Osteocyte (in vitro differentiated cells): ENCODE measurements at regions not wholly inside any gene's neighbourhood (a gene's known extent, or its start where the extent isn't known, plus 50 kb on each side); places are given as distances from the start of the nearest gene placed in this dataset.

Experiments used
- DNase-seq: peaks from one replicate; pipeline ENCODE4 v3.0.0; 2021; ENCODE audit warnings: mixed read lengths; ENCODE audit not compliant: unreplicated experiment; ENCODE audit errors: extremely low spot score
- H3K27ac Mint-ChIP-seq: one replicate; pipeline ENCODE4 v1.8.0; 2021; ENCODE audit warnings: mild to moderate bottlenecking, mixed read lengths; ENCODE audit not compliant: unreplicated experiment
- H3K27me3 Mint-ChIP-seq: one replicate; pipeline ENCODE4 v1.8.0; 2021; ENCODE audit warnings: mixed read lengths; ENCODE audit not compliant: unreplicated experiment
- H3K36me3 Mint-ChIP-seq: one replicate; pipeline ENCODE4 v1.8.0; 2021; ENCODE audit warnings: mixed read lengths; ENCODE audit not compliant: unreplicated experiment
- H3K4me1 Mint-ChIP-seq: one replicate; pipeline ENCODE4 v1.8.0; 2021; ENCODE audit warnings: mixed read lengths; ENCODE audit not compliant: unreplicated experiment
- H3K4me3 Mint-ChIP-seq: one replicate; pipeline ENCODE4 v1.8.0; 2021; ENCODE audit warnings: mild to moderate bottlenecking, moderate library complexity, mixed read lengths; ENCODE audit not compliant: unreplicated experiment
- H3K9me3 Mint-ChIP-seq: one replicate; pipeline ENCODE4 v1.8.0; 2021; ENCODE audit warnings: mixed read lengths; ENCODE audit not compliant: unreplicated experiment
- TF ChIP-seq, protein P1 (sequence below): fragments of 200-600 bp; sonication (generic); IDR thresholded peaks from 2 replicates; pipeline ENCODE4 v1.5.0; 2021; ENCODE audit warnings: antibody characterized with exemption, mild to moderate bottlenecking, moderate library complexity

DNA sequence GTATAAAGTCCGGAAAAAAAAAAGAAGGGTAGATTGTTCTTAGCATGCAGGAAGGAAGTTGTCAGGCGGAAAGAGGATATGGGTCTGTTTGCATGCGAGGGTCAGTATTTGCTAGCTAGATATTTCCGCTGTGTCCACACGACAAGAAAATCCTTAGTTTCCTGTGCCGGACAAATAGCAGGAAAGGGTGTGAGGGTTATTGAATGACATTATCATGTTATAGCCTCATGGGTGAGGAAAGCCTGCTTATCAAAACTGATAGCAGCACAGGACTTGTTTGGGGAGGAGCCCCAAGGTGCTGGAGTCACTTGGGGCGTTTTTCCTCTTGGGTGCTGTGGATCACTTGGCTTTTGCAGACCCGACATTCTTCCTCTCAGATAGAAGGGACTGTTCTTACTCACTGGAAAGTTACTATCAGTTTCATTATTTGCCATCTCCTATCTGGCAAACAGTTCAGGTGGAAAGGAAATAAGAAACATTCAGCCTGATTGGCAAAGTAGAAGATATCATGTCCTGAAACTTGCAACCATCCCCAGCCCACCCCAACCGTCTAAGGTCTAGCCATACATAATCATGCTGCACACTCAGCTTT is 127.2 kb upstream of the DPH6 start:
- peak overlapping the region; percentile 13 for H3K27ac Mint-ChIP-seq
- TF ChIP-seq, protein P1, sequence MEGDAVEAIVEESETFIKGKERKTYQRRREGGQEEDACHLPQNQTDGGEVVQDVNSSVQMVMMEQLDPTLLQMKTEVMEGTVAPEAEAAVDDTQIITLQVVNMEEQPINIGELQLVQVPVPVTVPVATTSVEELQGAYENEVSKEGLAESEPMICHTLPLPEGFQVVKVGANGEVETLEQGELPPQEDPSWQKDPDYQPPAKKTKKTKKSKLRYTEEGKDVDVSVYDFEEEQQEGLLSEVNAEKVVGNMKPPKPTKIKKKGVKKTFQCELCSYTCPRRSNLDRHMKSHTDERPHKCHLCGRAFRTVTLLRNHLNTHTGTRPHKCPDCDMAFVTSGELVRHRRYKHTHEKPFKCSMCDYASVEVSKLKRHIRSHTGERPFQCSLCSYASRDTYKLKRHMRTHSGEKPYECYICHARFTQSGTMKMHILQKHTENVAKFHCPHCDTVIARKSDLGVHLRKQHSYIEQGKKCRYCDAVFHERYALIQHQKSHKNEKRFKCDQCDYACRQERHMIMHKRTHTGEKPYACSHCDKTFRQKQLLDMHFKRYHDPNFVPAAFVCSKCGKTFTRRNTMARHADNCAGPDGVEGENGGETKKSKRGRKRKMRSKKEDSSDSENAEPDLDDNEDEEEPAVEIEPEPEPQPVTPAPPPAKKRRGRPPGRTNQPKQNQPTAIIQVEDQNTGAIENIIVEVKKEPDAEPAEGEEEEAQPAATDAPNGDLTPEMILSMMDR: no peak
- peaks cover 26% of the 10 kb centered on the region for H3K4me1 Mint-ChIP-seq
- no peaks in the 10 kb centered on the region for H3K27me3 Mint-ChIP-seq
- no peaks in the 10 kb centered on the region for H3K9me3 Mint-ChIP-seq
- no peaks in the 10 kb centered on the region for H3K36me3 Mint-ChIP-seq
- no peak for DNase-seq
- H3K4me3 Mint-ChIP-seq: no peak overlapping the region

DNA sequence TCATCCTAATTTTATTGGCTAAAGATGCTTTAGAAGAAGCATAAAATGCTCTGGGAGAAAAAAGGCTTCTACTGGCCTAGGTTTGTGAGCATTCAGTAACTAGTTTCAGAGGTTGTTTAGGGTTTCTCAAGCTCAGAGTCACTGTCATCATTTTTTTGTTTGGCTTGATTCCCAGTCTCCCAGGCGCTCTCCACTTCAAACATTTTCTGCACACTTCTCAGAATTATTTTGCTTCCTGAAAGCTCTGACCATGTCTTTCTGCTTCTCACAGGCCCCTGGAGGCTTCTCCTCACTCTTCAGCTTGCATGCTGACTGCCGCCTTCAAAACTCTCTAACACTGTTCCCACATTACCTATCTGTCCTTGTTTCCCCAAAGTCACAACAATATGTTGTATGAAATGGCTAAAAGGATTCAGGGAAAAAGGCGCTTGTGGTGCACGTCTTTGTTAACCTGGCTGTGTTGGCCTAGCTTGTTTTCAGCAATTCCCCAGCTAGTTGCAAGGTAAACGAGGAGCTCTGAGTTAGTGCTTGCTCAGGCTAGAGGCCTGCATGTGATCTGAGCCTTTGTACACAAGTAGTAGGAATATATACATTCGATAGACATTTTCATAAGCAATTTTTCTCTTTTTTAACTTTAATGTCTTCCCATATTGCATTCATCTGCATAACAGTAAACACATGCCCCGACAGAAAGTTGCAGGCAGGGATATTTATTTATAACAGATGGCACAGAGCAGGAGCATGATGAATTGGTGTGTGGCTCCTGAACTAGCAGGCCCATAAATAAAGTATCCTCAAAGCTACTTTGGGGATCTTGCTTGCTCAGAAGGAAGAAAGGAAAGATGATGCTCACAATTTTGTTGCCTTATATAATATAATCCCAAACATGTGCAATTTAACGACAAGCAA is 129.2 kb upstream of the DPH6 start:
- peaks cover 39% of the 10 kb centered on the region for H3K4me1 Mint-ChIP-seq
- peak overlapping the region; percentile 48 for H3K27ac Mint-ChIP-seq
- DNase-seq: no peak
- no peaks in the 10 kb centered on the region for H3K36me3 Mint-ChIP-seq
- TF ChIP-seq, protein P1: no peak
- no peaks in the 10 kb centered on the region for H3K9me3 Mint-ChIP-seq
- no peak overlapping the region for H3K4me3 Mint-ChIP-seq
- H3K27me3 Mint-ChIP-seq: no peaks in the 10 kb centered on the region

DNA sequence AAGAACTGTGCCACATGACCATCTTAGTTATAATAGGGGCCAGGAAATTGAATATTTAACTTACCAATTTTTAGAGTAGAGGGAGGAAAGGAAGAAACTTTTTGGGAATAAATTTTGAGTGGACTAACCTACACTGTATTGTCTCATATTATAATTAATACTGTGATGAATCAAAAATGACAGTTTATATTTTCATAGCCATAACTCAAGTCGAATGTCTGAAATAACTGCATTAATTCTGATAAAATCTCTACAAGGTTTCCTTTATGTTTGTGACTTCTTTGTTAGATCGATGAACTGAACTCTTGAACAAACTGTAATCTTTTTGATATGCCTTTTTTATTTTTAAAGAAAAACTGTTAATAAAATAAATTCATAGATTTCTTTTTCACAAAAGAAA is 132.8 kb upstream of the DPH6 start:
- no peaks in the 10 kb centered on the region for H3K27me3 Mint-ChIP-seq
- H3K36me3 Mint-ChIP-seq: no peaks in the 10 kb centered on the region
- H3K4me3 Mint-ChIP-seq: no peak overlapping the region
- H3K9me3 Mint-ChIP-seq: no peaks in the 10 kb centered on the region
- DNase-seq: no peak
- TF ChIP-seq, protein P1: no peak
- peaks cover 48% of the 10 kb centered on the region for H3K4me1 Mint-ChIP-seq
- no peak overlapping the region for H3K27ac Mint-ChIP-seq

DNA sequence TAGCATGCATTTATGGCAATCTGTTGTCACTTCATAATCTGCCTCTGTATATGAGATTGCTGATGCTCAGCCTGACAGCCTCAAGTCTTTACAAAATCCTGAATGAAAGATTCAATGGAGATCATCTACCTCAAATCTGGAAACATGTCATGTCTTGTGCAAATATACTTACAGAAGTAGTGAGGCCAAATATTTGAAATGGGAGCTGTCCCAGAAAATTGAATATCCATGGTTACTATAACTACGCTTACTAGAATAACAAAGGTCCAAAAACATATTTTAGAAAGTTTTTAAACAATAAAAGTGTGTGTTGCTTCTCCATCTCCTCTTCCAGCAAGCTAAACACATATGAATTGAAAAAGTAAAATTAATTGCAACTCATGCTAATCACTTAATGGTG is 133.2 kb upstream of the DPH6 start:
- DNase-seq: no peak
- Mint-ChIP-seq H3K27ac (peak overlapping the region; percentile 20), H3K9me3 (no peaks in the 10 kb centered on the region), H3K27me3 (no peaks in the 10 kb centered on the region), H3K4me3 (no peak overlapping the region), H3K36me3 (no peaks in the 10 kb centered on the region), H3K4me1 (peaks cover 51% of the 10 kb centered on the region)
- TF ChIP-seq, protein P1: no peak

DNA sequence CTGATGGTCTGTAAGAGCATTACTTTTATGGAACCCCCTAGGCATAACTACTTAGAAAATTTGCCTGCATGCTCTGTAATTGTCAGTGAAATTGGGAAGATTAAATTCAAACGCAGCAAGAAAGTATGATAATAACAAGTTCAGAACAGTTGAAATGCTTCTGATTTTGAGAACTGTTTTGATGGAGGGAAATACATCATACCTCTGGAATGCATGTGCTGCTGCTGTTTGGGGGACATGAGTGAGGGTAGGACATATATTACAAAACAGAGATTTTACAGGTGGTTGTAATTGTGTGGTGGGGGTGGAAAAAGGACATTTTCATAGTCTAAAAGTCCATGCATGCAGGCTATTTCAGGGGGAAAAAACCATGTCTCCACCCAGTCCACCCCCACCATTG is 135.0 kb upstream of the DPH6 start:
- H3K9me3 Mint-ChIP-seq: no peaks in the 10 kb centered on the region
- H3K36me3 Mint-ChIP-seq: no peaks in the 10 kb centered on the region
- H3K4me3 Mint-ChIP-seq: no peak overlapping the region
- TF ChIP-seq, protein P1: no peak
- no peaks in the 10 kb centered on the region for H3K27me3 Mint-ChIP-seq
- peak overlapping the region; percentile 33 for H3K27ac Mint-ChIP-seq
- peaks cover 44% of the 10 kb centered on the region for H3K4me1 Mint-ChIP-seq
- DNase-seq: no peak
